Peyer's patch (tissue), 4 donors: ENCODE measurements at regions not wholly inside any gene's neighbourhood (a gene's known extent, or its start where the extent isn't known, plus 50 kb on each side); places are given as distances from the start of the nearest gene placed in this dataset.

ENCODE experiments used
- POLR2A ChIP-seq, 2 donors: fragments of 450-650 bp; IDR thresholded peaks; one replicate each; pipeline ENCODE4 v1.5.1; 2017; ENCODE audit warnings: antibody characterized with exemption in 2 of 2, mild to moderate bottlenecking in 2 of 2, moderate library complexity in 2 of 2
- TF ChIP-seq, protein P1 (sequence below), 6 experiments: fragments of 450-650 bp in 4 of 6; fragments of 200-600 bp in 2 of 6; sonication (generic) in 1 of 6; IDR thresholded peaks; one replicate each; pipeline ENCODE4 v1.5.1; 2017 to 2019; ENCODE audit warnings: antibody characterized with exemption in 6 of 6, mild to moderate bottlenecking in 3 of 6, moderate library complexity in 1 of 6

GRCh38 chr13:62092949-62093348 is 677.3 kb upstream of the PCDH20 start:
- TF ChIP-seq, protein P1, sequence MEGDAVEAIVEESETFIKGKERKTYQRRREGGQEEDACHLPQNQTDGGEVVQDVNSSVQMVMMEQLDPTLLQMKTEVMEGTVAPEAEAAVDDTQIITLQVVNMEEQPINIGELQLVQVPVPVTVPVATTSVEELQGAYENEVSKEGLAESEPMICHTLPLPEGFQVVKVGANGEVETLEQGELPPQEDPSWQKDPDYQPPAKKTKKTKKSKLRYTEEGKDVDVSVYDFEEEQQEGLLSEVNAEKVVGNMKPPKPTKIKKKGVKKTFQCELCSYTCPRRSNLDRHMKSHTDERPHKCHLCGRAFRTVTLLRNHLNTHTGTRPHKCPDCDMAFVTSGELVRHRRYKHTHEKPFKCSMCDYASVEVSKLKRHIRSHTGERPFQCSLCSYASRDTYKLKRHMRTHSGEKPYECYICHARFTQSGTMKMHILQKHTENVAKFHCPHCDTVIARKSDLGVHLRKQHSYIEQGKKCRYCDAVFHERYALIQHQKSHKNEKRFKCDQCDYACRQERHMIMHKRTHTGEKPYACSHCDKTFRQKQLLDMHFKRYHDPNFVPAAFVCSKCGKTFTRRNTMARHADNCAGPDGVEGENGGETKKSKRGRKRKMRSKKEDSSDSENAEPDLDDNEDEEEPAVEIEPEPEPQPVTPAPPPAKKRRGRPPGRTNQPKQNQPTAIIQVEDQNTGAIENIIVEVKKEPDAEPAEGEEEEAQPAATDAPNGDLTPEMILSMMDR (IDR thresholded peaks at IDR 0.05) = no peak
- no peak for TF ChIP-seq POLR2A (IDR thresholded peaks at IDR 0.05)
